ENCODE measurements at regions not wholly inside any gene's neighbourhood (a gene's known extent, or its start where the extent isn't known, plus 50 kb on each side); places are given as distances from the start of the nearest gene placed in this dataset.

DNA sequence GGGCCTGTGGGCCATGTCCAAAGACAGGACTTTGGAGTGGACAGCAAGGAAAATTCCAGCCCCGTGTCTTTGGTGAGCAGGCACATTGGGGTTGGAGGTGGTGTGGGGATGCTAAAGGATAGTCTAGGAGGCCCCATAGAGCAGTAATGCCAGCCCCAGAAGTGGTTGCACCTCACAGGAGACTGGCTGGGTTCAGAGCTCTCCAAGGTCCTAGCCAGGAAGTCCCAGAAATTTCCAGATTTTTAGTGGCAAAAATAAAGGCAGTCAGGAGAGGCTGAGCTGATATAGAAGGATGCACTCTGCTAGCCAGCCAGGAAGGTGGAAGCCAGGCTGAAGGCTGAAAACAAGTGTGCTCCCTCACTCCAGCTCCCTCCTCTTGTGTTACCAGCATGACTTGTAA lies 144.0 kb upstream of the KCND3 start:
- POLR2A ChIA-PET, result no interaction called here
- no peak overlapping the region for H3K4me3 ChIP-seq (ENCODE audit: low read depth, low read length)
- no peak for TF ChIP-seq TSHZ1 (tag by site-specific recombination; IDR thresholded peaks at IDR 0.05; ENCODE audit: borderline replicate concordance)
- TF ChIP-seq YY2 (tag by site-specific recombination; IDR thresholded peaks at IDR 0.05), result no peak
- no peak for TF ChIP-seq ZNF513 (tag by site-specific recombination; IDR thresholded peaks at IDR 0.05)
- no peak for TF ChIP-seq REPIN1 (tag by site-specific recombination; IDR thresholded peaks at IDR 0.05; ENCODE audit: low read depth)
- no peak for TF ChIP-seq KLF1 (tag by site-specific recombination; IDR thresholded peaks at IDR 0.05)
- no peak for TF ChIP-seq ZNF843 (tag by site-specific recombination; IDR thresholded peaks at IDR 0.05)
- TF ChIP-seq, protein P1, sequence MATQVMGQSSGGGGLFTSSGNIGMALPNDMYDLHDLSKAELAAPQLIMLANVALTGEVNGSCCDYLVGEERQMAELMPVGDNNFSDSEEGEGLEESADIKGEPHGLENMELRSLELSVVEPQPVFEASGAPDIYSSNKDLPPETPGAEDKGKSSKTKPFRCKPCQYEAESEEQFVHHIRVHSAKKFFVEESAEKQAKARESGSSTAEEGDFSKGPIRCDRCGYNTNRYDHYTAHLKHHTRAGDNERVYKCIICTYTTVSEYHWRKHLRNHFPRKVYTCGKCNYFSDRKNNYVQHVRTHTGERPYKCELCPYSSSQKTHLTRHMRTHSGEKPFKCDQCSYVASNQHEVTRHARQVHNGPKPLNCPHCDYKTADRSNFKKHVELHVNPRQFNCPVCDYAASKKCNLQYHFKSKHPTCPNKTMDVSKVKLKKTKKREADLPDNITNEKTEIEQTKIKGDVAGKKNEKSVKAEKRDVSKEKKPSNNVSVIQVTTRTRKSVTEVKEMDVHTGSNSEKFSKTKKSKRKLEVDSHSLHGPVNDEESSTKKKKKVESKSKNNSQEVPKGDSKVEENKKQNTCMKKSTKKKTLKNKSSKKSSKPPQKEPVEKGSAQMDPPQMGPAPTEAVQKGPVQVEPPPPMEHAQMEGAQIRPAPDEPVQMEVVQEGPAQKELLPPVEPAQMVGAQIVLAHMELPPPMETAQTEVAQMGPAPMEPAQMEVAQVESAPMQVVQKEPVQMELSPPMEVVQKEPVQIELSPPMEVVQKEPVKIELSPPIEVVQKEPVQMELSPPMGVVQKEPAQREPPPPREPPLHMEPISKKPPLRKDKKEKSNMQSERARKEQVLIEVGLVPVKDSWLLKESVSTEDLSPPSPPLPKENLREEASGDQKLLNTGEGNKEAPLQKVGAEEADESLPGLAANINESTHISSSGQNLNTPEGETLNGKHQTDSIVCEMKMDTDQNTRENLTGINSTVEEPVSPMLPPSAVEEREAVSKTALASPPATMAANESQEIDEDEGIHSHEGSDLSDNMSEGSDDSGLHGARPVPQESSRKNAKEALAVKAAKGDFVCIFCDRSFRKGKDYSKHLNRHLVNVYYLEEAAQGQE (tag by site-specific recombination; IDR thresholded peaks at IDR 0.05), result peak; percentile 67
- no peak for TF ChIP-seq ZBTB49 (tag by site-specific recombination; IDR thresholded peaks at IDR 0.05; ENCODE audit: low read depth)
- H3K36me3 ChIP-seq (ENCODE audit: control insufficient read depth in 2 of 2, insufficient read depth in 1 of 2, low read length in 2 of 2), result no peaks in the 10 kb centered on the region
- CTCF ChIA-PET, result no interaction called here
- H3K4me1 ChIP-seq (ENCODE audit: control insufficient read depth, insufficient read depth, low read length), result no peaks in the 10 kb centered on the region
- H3K9me3 ChIP-seq (ENCODE audit: control insufficient read depth, insufficient read depth, low read depth, low read length), result no peaks in the 10 kb centered on the region
- no peak overlapping the region for H3K27ac ChIP-seq (ENCODE audit: extremely low read depth, low read depth, low read length)

GRCh38 chr1:112140743-112141142 lies 151.3 kb upstream of the KCND3 start:
- Histone ChIP-seq H3K4me1 (ENCODE audit: control insufficient read depth, insufficient read depth, low read length) (no peaks in the 10 kb centered on the region), H3K9me3 (ENCODE audit: control insufficient read depth, insufficient read depth, low read depth, low read length) (no peaks in the 10 kb centered on the region), H3K27ac (ENCODE audit: extremely low read depth, low read depth, low read length) (no peak overlapping the region), H3K36me3 (ENCODE audit: control insufficient read depth in 2 of 2, insufficient read depth in 1 of 2, low read length in 2 of 2) (no peaks in the 10 kb centered on the region), H3K4me3 (ENCODE audit: low read depth, low read length) (no peak overlapping the region)
- CTCF ChIA-PET, result interaction anchor here (0.5 kb wide), 1 partner anchor 741 kb away, joined by 3 read pairs; no protein-coding TSS in a partner anchor
- TF ChIP-seq ZNF707 (tag by site-specific recombination; IDR thresholded peaks at IDR 0.05), result no peak
- TF ChIP-seq HOXC10 (CRISPR knock-in tag; IDR thresholded peaks at IDR 0.05), result no peak
- no peak for TF ChIP-seq ZBTB1 (tag by site-specific recombination; IDR thresholded peaks at IDR 0.05)
- no peak for TF ChIP-seq ZBTB10 (tag by site-specific recombination; IDR thresholded peaks at IDR 0.05)
- no peak for TF ChIP-seq ZNF114 (tag by site-specific recombination; IDR thresholded peaks at IDR 0.05)
- POLR2A ChIA-PET, result no interaction called here

All from HEK293 (cell line).